OCI-LY7 (cell line): ENCODE measurements at regions not wholly inside any gene's neighbourhood (a gene's known extent, or its start where the extent isn't known, plus 50 kb on each side); places are given as distances from the start of the nearest gene placed in this dataset.

Experiments used
- BruUV-seq: library from RNA; stranded (reverse); fragments of 400-500 nt; replicated peaks from 2 replicates; lab custom pipeline; 2021; lab: Mats Ljungman, UMichigan
- CTCF ChIA-PET: fragments of 300-600 bp; sonication (Branson Sonifier 250); formaldehyde crosslinking; loops from one replicate; lab custom pipeline; 2022; ENCODE audit warnings: antibody characterized with exemption; ENCODE audit not compliant: unreplicated experiment; lab: Charles Lee
- POLR2A ChIA-PET: fragments of 300-600 bp; sonication (Branson Sonifier 250); formaldehyde crosslinking; loops from one replicate; lab custom pipeline; 2022; ENCODE audit warnings: antibody characterized with exemption; lab: Charles Lee
- DNase-seq: peaks from one replicate; pipeline ENCODE4 v3.0.0-alpha.2; 2015; ENCODE audit warnings: low spot score
- H2AFZ ChIP-seq: fragments of 200-600 bp; sonication (generic), shearing (Covaris generic); 2 replicates; pipeline ENCODE4 v1.6.1; 2014; ENCODE audit warnings: mild to moderate bottlenecking, antibody characterized with exemption, low read length, moderate library complexity
- H3K27ac ChIP-seq: fragments of 200-600 bp; sonication (generic); 2 replicates; pipeline ENCODE4 v1.5.1; 2014; ENCODE audit warnings: mixed run types, low read depth, mild to moderate bottlenecking, moderate library complexity, low read length, inconsistent platforms; ENCODE audit not compliant: poor library complexity, severe bottlenecking
- H3K36me3 ChIP-seq: fragments of 200-600 bp; sonication (generic); 2 replicates; pipeline ENCODE4 v1.6.1; 2014; ENCODE audit warnings: mild to moderate bottlenecking, antibody characterized with exemption, low read length, moderate library complexity, mixed read lengths; ENCODE audit not compliant: insufficient read depth
- H3K4me1 ChIP-seq: fragments of 200-600 bp; sonication (generic); 2 replicates; pipeline ENCODE4 v1.5.1; 2014; ENCODE audit warnings: mild to moderate bottlenecking, low read length; ENCODE audit not compliant: insufficient read depth, poor library complexity, severe bottlenecking
- H3K4me2 ChIP-seq: fragments of 200-600 bp; sonication (generic); 2 replicates; pipeline ENCODE4 v1.6.1; 2014; ENCODE audit warnings: mild to moderate bottlenecking, low read length
- H3K4me3 ChIP-seq: fragments of 200-600 bp; sonication (generic); 2 replicates; pipeline ENCODE4 v1.5.1; 2014; ENCODE audit warnings: mild to moderate bottlenecking, low read depth, low read length; ENCODE audit not compliant: poor library complexity, severe bottlenecking
- H3K79me2 ChIP-seq: fragments of 200-600 bp; sonication (generic); 2 replicates; pipeline ENCODE4 v1.6.1; 2016; ENCODE audit warnings: low read depth, mild to moderate bottlenecking, low read length, moderate library complexity, mixed read lengths; ENCODE audit not compliant: insufficient read depth
- H3K9me2 ChIP-seq: fragments of 200-600 bp; sonication (generic); 2 replicates; pipeline ENCODE4 v1.6.1; 2016; ENCODE audit warnings: mild to moderate bottlenecking, low read length, mixed read lengths; ENCODE audit not compliant: insufficient read depth
- H3K9me3 ChIP-seq: fragments of 200-600 bp; sonication (generic); 2 replicates; pipeline ENCODE4 v1.6.1; 2014; ENCODE audit warnings: mild to moderate bottlenecking, mixed run types, low read length, mixed read lengths
- H4K20me1 ChIP-seq: fragments of 200-600 bp; sonication (generic); 2 replicates; pipeline ENCODE4 v1.6.1; 2014; ENCODE audit warnings: mild to moderate bottlenecking, antibody characterized with exemption, low read length, moderate library complexity, mixed read lengths; ENCODE audit not compliant: insufficient read depth
- EZH2phosphoT487 ChIP-seq: fragments of 200-600 bp; sonication (generic); IDR thresholded peaks from 2 replicates; pipeline ENCODE4 v1.6.1; 2018; ENCODE audit warnings: low read depth, borderline replicate concordance, mild to moderate bottlenecking, mixed run types, antibody characterized with exemption, low read length, moderate library complexity, mixed read lengths
- intact Hi-C: fragments of 100-400 bp; cut with micrococcal nuclease; formaldehyde crosslinking; loops from one replicate; pipeline ENCODE4 v1.10.0; 2022; ENCODE audit not compliant: unreplicated experiment
- TF ChIP-seq, protein P1 (sequence below): fragments of 200-600 bp; sonication (generic); conservative IDR thresholded peaks from 2 replicates; pipeline ENCODE4 v1.5.1; 2014; ENCODE audit warnings: mild to moderate bottlenecking, antibody characterized with exemption, low read length, moderate library complexity, mixed read lengths

DNA sequence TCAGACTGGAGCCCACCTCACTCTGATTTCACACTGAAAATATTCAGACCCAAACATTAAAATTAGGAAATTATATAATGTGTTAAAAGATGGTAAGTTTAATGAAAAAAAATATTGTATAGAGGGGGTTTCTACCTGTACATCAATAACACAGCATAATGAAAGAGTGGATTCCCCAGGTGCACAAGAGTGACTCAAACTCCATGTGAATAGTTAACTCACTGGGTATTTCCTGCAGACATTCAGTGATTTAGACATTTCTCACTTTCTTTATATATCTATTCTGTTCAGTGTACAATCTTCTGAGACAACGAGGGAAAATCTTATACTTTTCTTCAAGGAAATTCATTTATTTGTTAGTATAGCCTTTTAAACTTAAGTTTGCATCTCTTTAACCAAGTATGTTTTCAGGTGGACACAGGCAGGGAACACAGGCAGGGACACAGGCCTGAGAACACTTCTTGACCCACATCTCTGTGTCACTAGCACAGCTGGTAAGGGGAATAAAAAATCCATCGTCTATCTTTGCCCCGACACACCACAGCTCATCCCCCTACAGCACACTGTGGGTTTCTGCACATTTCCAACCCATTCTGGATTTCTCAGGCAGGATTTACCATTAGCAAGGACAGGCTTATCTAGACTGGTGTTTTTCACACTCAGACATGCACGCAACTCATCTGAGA lies 525.5 kb upstream of the BOD1L1 start:
- TF ChIP-seq, protein P1, sequence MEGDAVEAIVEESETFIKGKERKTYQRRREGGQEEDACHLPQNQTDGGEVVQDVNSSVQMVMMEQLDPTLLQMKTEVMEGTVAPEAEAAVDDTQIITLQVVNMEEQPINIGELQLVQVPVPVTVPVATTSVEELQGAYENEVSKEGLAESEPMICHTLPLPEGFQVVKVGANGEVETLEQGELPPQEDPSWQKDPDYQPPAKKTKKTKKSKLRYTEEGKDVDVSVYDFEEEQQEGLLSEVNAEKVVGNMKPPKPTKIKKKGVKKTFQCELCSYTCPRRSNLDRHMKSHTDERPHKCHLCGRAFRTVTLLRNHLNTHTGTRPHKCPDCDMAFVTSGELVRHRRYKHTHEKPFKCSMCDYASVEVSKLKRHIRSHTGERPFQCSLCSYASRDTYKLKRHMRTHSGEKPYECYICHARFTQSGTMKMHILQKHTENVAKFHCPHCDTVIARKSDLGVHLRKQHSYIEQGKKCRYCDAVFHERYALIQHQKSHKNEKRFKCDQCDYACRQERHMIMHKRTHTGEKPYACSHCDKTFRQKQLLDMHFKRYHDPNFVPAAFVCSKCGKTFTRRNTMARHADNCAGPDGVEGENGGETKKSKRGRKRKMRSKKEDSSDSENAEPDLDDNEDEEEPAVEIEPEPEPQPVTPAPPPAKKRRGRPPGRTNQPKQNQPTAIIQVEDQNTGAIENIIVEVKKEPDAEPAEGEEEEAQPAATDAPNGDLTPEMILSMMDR = no peak
- TF ChIP-seq EZH2phosphoT487 = no peak
- CTCF ChIA-PET = no interaction called here

DNA sequence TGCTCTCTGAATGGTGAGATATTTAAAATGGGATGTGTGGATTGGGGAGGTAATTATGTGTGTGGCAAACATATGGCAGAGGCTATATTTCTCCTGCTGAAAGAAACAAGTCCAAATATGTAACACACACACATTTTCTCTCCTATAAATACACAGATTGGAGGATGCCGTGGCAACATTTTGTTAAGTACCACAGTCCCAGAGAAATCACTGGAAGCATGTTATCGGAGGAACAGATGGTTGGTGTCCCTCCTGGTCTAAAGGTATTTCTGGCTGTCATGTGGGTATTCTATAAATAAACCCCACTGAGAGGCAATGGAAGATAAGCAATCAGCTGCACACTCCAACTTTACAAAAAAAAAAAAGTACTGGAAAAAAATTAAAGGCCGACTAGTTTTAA lies 528.3 kb upstream of the BOD1L1 start:
- H3K4me2 ChIP-seq = no peak overlapping the region
- POLR2A ChIA-PET = interaction anchor here (0.7 to 1.1 kb wide), 2 partner anchors 8 to 91 kb away, joined by 3 read pairs; no protein-coding TSS in a partner anchor
- H4K20me1 ChIP-seq = no peaks in the 10 kb centered on the region
- H3K9me2 ChIP-seq = no peaks in the 10 kb centered on the region
- no peak overlapping the region for H3K27ac ChIP-seq
- no peak for DNase-seq
- no peaks in the 10 kb centered on the region for H3K4me1 ChIP-seq
- H3K79me2 ChIP-seq = no peaks in the 10 kb centered on the region
- H3K9me3 ChIP-seq = no peaks in the 10 kb centered on the region
- intact Hi-C loops = no loop called here
- CTCF ChIA-PET = no interaction called here
- H3K4me3 ChIP-seq = no peak overlapping the region
- no TSS peak for BruUV-seq
- TF ChIP-seq, protein P1 = no peak
- no peak for TF ChIP-seq EZH2phosphoT487
- H3K36me3 ChIP-seq = no peaks in the 10 kb centered on the region
- H2AFZ ChIP-seq = no peak overlapping the region

More for the DNA sequence above, 525.5 kb upstream of the BOD1L1 start:
- Histone ChIP-seq H3K9me2 (no peaks in the 10 kb centered on the region), H3K4me2 (no peak overlapping the region), H4K20me1 (no peaks in the 10 kb centered on the region), H3K27ac (no peak overlapping the region), H3K36me3 (no peaks in the 10 kb centered on the region), H3K4me3 (no peak overlapping the region), H3K4me1 (no peaks in the 10 kb centered on the region), H2AFZ (no peak overlapping the region), H3K79me2 (no peaks in the 10 kb centered on the region), H3K9me3 (no peaks in the 10 kb centered on the region)
- POLR2A ChIA-PET = interaction anchor here (1.3 kb wide), 1 partner anchor 516 kb away, joined by 3 read pairs; no protein-coding TSS in a partner anchor
- no peak for DNase-seq
- no TSS peak for BruUV-seq
- intact Hi-C loops = no loop called here

DNA sequence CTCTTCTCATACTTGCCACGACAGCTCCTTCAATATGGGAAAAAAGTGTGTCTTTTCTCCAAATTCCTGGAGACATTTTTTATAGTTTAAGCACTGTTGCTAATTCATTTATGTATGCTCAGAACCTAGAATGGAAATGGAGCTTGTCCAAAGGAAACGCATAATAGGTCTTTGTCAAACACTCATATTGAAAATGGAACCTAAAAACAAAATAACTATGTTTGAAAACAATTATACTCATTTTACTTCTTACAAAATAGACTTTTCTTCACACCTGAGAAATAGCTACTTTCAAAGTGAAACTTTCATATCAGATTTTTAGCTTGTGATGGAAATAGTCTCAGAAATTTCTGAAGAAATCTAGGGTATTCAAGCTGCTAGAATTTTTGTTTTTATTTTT lies 529.7 kb upstream of the BOD1L1 start:
- no peak overlapping the region for H3K4me2 ChIP-seq
- H2AFZ ChIP-seq = no peak overlapping the region
- no peak for DNase-seq
- ChIA-PET POLR2A (no interaction called here), CTCF (no interaction called here)
- no peaks in the 10 kb centered on the region for H3K9me2 ChIP-seq
- BruUV-seq = no TSS peak
- intact Hi-C loops = no loop called here
- TF ChIP-seq, protein P1 = no peak
- no peak for TF ChIP-seq EZH2phosphoT487
- no peaks in the 10 kb centered on the region for H3K36me3 ChIP-seq
- no peaks in the 10 kb centered on the region for H3K9me3 ChIP-seq
- no peaks in the 10 kb centered on the region for H3K4me1 ChIP-seq
- no peak overlapping the region for H3K4me3 ChIP-seq
- H3K79me2 ChIP-seq = no peaks in the 10 kb centered on the region
- H3K27ac ChIP-seq = no peak overlapping the region
- H4K20me1 ChIP-seq = no peaks in the 10 kb centered on the region
